GM12873 (cell line): ENCODE measurements at regions not wholly inside any gene's neighbourhood (a gene's known extent, or its start where the extent isn't known, plus 50 kb on each side); places are given as distances from the start of the nearest gene placed in this dataset.

Experiments
- TF ChIP-seq, protein P1 (sequence below): IDR thresholded peaks from 2 replicates; pipeline ENCODE4 v1.5.1; 2012; ENCODE audit warnings: low read depth, mild to moderate bottlenecking, moderate library complexity, low read length, control low read depth; ENCODE audit not compliant: insufficient read depth; ENCODE audit errors: missing control alignments

DNA sequence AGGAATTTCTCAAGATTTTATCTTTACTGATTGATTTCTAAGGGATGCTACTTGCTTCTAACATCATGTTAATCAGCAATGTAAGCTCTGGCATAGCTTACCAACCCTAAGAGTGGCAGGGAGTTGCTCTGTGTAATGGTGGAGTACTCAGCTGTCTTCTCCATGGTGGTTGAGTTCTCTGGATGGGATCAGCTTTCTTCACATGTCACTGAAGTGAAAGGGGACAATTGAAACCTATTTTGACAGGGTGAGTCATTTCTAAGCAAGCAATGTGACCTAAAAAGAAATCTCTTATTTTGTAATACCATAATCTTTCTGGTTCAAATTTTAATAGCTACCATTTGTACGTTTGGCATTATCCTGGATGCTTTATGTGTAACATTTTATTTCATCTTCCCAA, 430.4 kb downstream of the GJA1 start:
- TF ChIP-seq, protein P1, sequence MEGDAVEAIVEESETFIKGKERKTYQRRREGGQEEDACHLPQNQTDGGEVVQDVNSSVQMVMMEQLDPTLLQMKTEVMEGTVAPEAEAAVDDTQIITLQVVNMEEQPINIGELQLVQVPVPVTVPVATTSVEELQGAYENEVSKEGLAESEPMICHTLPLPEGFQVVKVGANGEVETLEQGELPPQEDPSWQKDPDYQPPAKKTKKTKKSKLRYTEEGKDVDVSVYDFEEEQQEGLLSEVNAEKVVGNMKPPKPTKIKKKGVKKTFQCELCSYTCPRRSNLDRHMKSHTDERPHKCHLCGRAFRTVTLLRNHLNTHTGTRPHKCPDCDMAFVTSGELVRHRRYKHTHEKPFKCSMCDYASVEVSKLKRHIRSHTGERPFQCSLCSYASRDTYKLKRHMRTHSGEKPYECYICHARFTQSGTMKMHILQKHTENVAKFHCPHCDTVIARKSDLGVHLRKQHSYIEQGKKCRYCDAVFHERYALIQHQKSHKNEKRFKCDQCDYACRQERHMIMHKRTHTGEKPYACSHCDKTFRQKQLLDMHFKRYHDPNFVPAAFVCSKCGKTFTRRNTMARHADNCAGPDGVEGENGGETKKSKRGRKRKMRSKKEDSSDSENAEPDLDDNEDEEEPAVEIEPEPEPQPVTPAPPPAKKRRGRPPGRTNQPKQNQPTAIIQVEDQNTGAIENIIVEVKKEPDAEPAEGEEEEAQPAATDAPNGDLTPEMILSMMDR, result no peak

DNA sequence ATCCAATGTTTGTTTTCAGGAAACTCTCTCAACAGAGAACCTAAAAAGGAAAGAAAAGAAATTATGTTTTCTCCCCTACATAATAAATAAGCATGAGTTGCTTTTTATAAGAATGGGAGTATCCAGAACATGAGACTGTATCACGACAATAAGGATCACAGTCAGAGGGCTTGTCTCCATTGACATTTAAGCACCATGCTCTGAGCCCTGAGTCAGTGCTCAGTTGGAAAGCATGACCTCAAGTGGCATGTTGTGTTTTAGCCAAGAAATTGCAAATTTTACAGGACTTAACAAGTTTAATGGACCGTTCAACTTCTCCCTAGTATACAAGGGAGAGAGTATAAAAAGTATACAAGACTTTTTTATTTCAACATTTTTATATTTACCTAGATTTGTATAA, 431.6 kb downstream of the GJA1 start:
- TF ChIP-seq, protein P1, result no peak

DNA sequence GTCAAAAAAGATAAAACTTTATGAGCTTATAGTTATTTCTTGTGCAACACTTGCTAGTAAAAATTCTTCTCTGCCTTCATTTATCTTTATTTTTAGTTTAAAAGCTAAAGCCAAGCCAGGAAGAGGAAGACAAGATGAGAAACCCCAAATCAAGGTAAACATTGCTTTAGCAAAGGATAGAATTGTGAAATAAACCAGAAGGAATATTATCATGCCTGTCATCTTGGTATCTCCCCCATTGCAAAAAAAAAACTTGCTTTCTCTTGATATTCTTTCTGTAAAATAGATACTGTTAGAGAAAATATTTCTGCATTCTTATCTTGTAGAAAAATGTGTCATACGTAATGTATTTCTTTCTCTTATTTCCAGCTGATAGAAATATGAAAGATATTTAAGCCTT, 432.8 kb downstream of the GJA1 start:
- TF ChIP-seq, protein P1, result no peak

DNA sequence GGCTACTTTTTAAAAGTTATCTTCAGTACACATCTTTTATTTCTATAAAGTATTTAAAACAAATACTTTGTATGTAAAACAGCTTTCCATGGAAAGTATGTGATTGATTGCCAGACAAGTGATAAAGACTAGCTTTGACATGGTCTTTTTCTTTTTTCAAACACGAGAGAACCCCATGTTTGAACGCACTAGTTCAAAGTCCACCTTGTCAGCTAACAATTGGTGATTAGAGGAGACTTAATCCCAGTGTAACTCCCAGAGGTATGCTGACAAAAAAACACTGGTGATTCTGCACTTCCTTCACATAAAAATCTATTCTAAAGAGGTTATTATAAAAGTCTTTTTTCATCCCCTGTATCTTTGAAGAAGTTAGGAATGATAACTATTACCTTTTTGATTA, 438.1 kb downstream of the GJA1 start:
- TF ChIP-seq, protein P1, result no peak

DNA sequence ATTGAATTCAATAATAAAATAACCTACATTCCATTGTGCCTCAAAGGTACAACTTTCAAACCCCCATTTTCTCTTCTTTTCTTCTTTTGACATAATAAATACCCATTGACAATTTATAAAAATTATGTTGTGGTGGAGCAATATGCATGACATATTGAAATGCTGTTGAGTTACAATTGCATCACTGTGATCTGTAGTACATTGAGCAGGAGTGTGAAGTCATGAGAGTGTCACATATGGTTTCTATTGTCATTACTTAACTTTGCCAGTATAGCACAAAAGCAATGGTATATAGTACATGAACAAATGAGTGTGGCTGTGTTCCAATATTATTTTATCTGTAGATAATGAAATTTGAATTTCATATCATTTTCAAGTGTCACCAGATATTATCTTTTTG, 441.3 kb downstream of the GJA1 start:
- TF ChIP-seq, protein P1, result no peak

DNA sequence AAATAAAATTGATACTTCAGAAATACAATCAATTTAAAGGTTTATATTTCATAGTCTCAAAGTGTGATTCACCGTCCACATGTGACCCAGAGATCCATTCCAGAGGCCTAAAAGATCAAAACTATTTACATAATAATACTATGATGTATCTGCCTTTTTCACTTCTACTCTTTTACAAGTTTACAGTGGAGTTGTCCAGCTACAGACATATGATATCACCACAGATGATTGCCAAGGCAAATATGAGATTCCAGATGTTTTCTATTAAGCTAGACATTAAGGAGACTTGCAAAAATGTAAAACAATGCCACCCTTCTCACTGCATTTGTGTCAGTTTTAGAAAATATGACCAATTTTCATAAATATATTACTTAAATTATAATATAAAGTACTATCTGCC, 443.7 kb downstream of the GJA1 start:
- TF ChIP-seq, protein P1, result no peak

DNA sequence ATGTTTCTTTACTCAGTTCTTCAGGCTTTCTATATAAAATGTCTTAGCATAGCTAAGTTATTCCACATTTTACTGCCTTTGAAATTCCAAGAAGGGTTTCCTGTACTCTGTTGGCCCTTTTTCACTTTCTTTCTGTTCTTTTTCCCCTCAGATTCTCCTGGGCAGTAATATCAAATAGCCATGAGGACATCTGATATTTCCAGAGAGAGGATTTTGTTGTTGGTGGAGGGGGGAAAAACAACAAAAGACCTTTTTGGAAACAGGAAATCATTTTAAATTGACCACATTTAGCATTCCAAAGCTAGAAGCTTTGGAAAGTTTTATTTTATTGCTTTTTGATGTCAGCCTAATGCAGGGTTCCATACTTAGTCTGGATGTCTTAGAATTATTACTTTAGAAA, 445.4 kb downstream of the GJA1 start:
- TF ChIP-seq, protein P1, result no peak
